Gastrocnemius medialis (tissue), 4 donors: ENCODE measurements at regions not wholly inside any gene's neighbourhood (a gene's known extent, or its start where the extent isn't known, plus 50 kb on each side); places are given as distances from the start of the nearest gene placed in this dataset.
"Not testable (repeated sequence)": the region's sequence is repeated elsewhere in the genome, so short reads cannot be mapped to it uniquely, and the experiment has no call there.

ENCODE experiments used
- ATAC-seq, 2 donors: fragments of 150-250 bp; one replicate each; pipeline ENCODE4 v1.9.1; 2016
- DNase-seq, 2 donors: peaks; one replicate each; pipeline ENCODE4 v3.0.0-alpha.2; 2019
- H3K27ac ChIP-seq, 4 donors: fragments of 200-600 bp; sonication (generic); 1 replicate in 1 of 4; 2 replicates in 3 of 4; pipeline ENCODE4 v1.5.1; 2016 to 2018; ENCODE audit warnings: mild to moderate bottlenecking in 2 of 4, moderate library complexity in 1 of 4
- H3K27me3 ChIP-seq, 3 donors: fragments of 200-600 bp; sonication (generic) in 2 of 3; 1 replicate in 1 of 3; 2 replicates in 2 of 3; pipeline versions ENCODE4 v1.5.1 to v1.6.0; 2016 to 2019; ENCODE audit warnings: mild to moderate bottlenecking in 1 of 3, moderate library complexity in 1 of 3
- H3K36me3 ChIP-seq, 2 donors: fragments of 200-600 bp; sonication (generic) in 1 of 2; one replicate each; pipeline ENCODE4 v1.5.1; 2017 to 2018
- H3K4me1 ChIP-seq, 2 donors: fragments of 200-600 bp; sonication (generic) in 1 of 2; one replicate each; pipeline ENCODE4 v1.5.1; 2016 to 2017; ENCODE audit warnings: mild to moderate bottlenecking in 2 of 2
- H3K4me3 ChIP-seq, 4 donors: fragments of 200-600 bp; sonication (generic) in 3 of 4; 1 replicate in 1 of 4; 2 replicates in 3 of 4; pipeline ENCODE4 v1.5.1; 2016 to 2019; ENCODE audit warnings: mild to moderate bottlenecking in 2 of 4
- H3K9me3 ChIP-seq, 3 donors: fragments of 200-600 bp; sonication (generic) in 2 of 3; 1 replicate in 1 of 3; 2 replicates in 2 of 3; pipeline ENCODE4 v1.5.1; 2016 to 2019
- POLR2A ChIP-seq, 2 donors: fragments of 450-650 bp; IDR thresholded peaks; one replicate each; pipeline ENCODE4 v1.6.1; 2017; ENCODE audit warnings: antibody characterized with exemption in 2 of 2, mild to moderate bottlenecking in 2 of 2, moderate library complexity in 2 of 2
- in situ Hi-C, 4 donors: fragments of 200-750 bp; cut with MboI; loops; one replicate each; pipeline versions ENCODE4 v1.15.0 to v1.8.0; 2017; ENCODE audit warnings: low sequenced_read_pairs in 4 of 4
- intact Hi-C: fragments of 100-400 bp; cut with DNase I; formaldehyde crosslinking; loops from one replicate; pipeline ENCODE4 v1.15.1; 2023; ENCODE audit warnings: low total_unique reads
- TF ChIP-seq, protein P1 (sequence below), 5 experiments: fragments of 450-650 bp in 3 of 5; fragments of 200-600 bp in 2 of 5; sonication (generic) in 2 of 5; IDR thresholded peaks in 4 of 5; conservative IDR thresholded peaks in 1 of 5; 1 replicate in 4 of 5; 2 replicates in 1 of 5; pipeline ENCODE4 v1.5.1; 2016 to 2019; ENCODE audit warnings: antibody characterized with exemption in 5 of 5, mild to moderate bottlenecking in 3 of 5, moderate library complexity in 3 of 5

GRCh38 chr6:92683748-92684147 is 735.6 kb downstream of the EPHA7 start:
- H3K27me3 ChIP-seq, result no peaks in the 10 kb centered on the region
- ATAC-seq (no peak), DNase-seq (no peak)
- H3K36me3 ChIP-seq, result no peaks in the 10 kb centered on the region
- H3K27ac ChIP-seq, result no peak overlapping the region
- no peak overlapping the region for H3K4me3 ChIP-seq
- intact Hi-C loops (no loop called here), in situ Hi-C loops (no loop called here)
- TF ChIP-seq POLR2A (IDR thresholded peaks at IDR 0.05), result no peak
- TF ChIP-seq, protein P1, sequence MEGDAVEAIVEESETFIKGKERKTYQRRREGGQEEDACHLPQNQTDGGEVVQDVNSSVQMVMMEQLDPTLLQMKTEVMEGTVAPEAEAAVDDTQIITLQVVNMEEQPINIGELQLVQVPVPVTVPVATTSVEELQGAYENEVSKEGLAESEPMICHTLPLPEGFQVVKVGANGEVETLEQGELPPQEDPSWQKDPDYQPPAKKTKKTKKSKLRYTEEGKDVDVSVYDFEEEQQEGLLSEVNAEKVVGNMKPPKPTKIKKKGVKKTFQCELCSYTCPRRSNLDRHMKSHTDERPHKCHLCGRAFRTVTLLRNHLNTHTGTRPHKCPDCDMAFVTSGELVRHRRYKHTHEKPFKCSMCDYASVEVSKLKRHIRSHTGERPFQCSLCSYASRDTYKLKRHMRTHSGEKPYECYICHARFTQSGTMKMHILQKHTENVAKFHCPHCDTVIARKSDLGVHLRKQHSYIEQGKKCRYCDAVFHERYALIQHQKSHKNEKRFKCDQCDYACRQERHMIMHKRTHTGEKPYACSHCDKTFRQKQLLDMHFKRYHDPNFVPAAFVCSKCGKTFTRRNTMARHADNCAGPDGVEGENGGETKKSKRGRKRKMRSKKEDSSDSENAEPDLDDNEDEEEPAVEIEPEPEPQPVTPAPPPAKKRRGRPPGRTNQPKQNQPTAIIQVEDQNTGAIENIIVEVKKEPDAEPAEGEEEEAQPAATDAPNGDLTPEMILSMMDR (IDR thresholded peaks at IDR 0.05 in 4 of 5, conservative IDR thresholded peaks at IDR 0.05 in 1 of 5), result no peak
- no peaks in the 10 kb centered on the region for H3K9me3 ChIP-seq
- no peaks in the 10 kb centered on the region for H3K4me1 ChIP-seq

DNA sequence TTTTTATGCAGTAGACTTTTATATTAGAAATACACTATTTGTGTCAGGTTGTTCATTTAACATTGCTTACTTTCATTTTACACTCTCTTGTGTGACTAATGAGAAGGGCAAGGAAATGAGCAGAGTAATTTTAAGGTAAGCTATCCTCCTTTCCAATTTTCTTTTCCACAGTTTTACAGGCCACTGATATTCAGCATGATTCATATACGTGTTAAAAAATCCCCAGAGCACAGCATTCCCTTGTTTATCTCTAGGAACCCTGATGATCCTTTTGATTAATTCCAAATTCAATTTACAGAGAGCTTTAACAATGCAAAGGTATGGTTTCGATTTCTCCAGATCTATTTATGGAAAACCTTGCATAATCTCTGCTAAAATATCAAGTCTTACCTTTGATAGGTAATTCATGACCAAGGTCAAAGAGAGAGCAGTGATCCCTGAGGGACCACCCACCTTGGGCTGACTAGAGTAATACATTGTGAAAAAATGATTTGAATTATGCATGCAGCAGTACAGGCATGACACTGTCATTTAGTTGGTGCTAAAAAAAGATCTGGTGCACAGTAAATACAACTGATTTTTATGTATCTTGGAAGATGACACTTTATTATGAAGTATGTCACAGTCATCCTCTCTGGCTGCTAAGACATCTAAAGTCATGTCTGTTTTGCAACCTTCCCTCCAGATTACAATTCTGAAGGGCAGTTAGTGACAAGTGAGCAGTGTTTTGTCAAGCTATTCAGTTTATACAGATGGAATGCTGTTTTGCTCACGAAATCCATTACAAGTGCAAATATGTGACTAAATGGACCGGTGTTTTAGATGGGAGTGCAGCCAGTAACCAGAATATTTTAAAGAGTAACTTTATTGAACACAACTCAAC is 736.6 kb downstream of the EPHA7 start:
- Histone ChIP-seq H3K4me1 (no peaks in the 10 kb centered on the region), H3K9me3 (no peaks in the 10 kb centered on the region), H3K27ac (no peak overlapping the region), H3K4me3 (no peak overlapping the region), H3K36me3 (no peaks in the 10 kb centered on the region), H3K27me3 (no peaks in the 10 kb centered on the region)
- intact Hi-C loops (no loop called here), in situ Hi-C loops (no loop called here)
- ATAC-seq (no peak), DNase-seq (no peak)
- TF ChIP-seq, protein P1 (IDR thresholded peaks at IDR 0.05 in 4 of 5, conservative IDR thresholded peaks at IDR 0.05 in 1 of 5), result no peak
- no peak for TF ChIP-seq POLR2A (IDR thresholded peaks at IDR 0.05)

GRCh38 chr6:92681401-92681800 is 738.0 kb downstream of the EPHA7 start:
- intact Hi-C loops, result no loop called here
- in situ Hi-C loops, result no loop called here
- Histone ChIP-seq H3K4me3 (no peak overlapping the region), H3K27me3 (no peaks in the 10 kb centered on the region), H3K27ac (no peak overlapping the region), H3K4me1 (no peaks in the 10 kb centered on the region), H3K9me3 (no peaks in the 10 kb centered on the region), H3K36me3 (no peaks in the 10 kb centered on the region)
- no peak for TF ChIP-seq POLR2A (IDR thresholded peaks at IDR 0.05)
- TF ChIP-seq, protein P1 (IDR thresholded peaks at IDR 0.05 in 4 of 5, conservative IDR thresholded peaks at IDR 0.05 in 1 of 5), result no peak
- ATAC-seq (no peak), DNase-seq (no peak)

- intact Hi-C loops, H3K4me1 ChIP-seq, ATAC-seq, DNase-seq, H3K27me3 ChIP-seq, H3K36me3 ChIP-seq, in situ Hi-C loops, H3K27ac ChIP-seq, H3K9me3 ChIP-seq, H3K4me3 ChIP-seq: not testable (repeated sequence)
Observed at GRCh38 chr6:92671462-92671861, 747.9 kb downstream of the EPHA7 start.

GRCh38 chr6:92667843-92668242 is 751.5 kb downstream of the EPHA7 start:
- intact Hi-C loops, result no loop called here
- no peaks in the 10 kb centered on the region for H3K27me3 ChIP-seq
- no peaks in the 10 kb centered on the region for H3K36me3 ChIP-seq
- in situ Hi-C loops, result no loop called here
- H3K4me1 ChIP-seq, result no peaks in the 10 kb centered on the region
- ATAC-seq (no peak), DNase-seq (no peak)
- H3K4me3 ChIP-seq, result no peak overlapping the region
- no peaks in the 10 kb centered on the region for H3K9me3 ChIP-seq
- H3K27ac ChIP-seq, result no peak overlapping the region
- TF ChIP-seq POLR2A (IDR thresholded peaks at IDR 0.05), result no peak
- TF ChIP-seq, protein P1 (IDR thresholded peaks at IDR 0.05 in 4 of 5, conservative IDR thresholded peaks at IDR 0.05 in 1 of 5), result no peak
